T-helper 17 cell (primary cell): ENCODE measurements at regions not wholly inside any gene's neighbourhood (a gene's known extent, or its start where the extent isn't known, plus 50 kb on each side); places are given as distances from the start of the nearest gene placed in this dataset.

Source experiments
- ATAC-seq: fragments of 150-1000 bp; cut with Tn5 transposase; 2 replicates; pipeline ENCODE4 v1.10.0; 2021; ENCODE audit warnings: mild to moderate bottlenecking, moderate library complexity
- DNase-seq, 3 donors: peaks; one replicate each; pipeline versions ENCODE4 v3.0.0 to v3.0.0-alpha.2; 2020 to 2021
- H3K9me3 ChIP-seq: one replicate; pipeline ENCODE4 v1.7.0; 2013; ENCODE audit warnings: low read length, mild to moderate bottlenecking; ENCODE audit not compliant: control insufficient read depth, poor library complexity, severe bottlenecking
- H3K27ac Mint-ChIP-seq: one replicate; pipeline ENCODE4 v1.8.0; 2022; ENCODE audit warnings: mild to moderate bottlenecking, moderate library complexity, mixed read lengths
- H3K27me3 Mint-ChIP-seq: one replicate; pipeline ENCODE4 v1.8.0; 2022; ENCODE audit warnings: mixed read lengths
- H3K36me3 Mint-ChIP-seq: one replicate; pipeline ENCODE4 v1.8.0; 2022; ENCODE audit warnings: low read depth, mixed read lengths
- H3K4me1 Mint-ChIP-seq: one replicate; pipeline ENCODE4 v1.8.0; 2022; ENCODE audit warnings: mild to moderate bottlenecking, mixed read lengths
- H3K4me3 Mint-ChIP-seq: one replicate; pipeline ENCODE4 v1.8.0; 2022; ENCODE audit warnings: mild to moderate bottlenecking, moderate library complexity, mixed read lengths

DNA sequence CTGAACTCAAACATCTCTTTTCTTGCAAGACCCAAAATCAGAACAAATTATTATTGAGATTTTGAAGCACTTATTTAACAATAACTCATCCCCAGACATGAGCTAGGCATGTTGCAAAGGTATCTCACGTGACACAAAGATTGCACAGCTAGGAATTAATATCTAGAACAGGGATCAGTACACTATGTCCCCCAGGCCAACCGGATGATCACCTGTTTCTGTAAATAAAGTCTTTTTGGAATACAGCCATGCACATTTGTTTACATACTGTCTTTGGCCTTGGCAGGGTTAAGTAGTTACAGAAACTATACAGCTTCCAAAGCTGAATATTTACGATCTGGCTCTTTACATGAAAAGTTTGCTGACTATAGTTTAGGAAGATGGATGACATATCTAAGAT lies 287.7 kb downstream of the ACTL7B start:
- Mint-ChIP-seq H3K4me1 (no peaks in the 10 kb centered on the region), H3K27ac (no peak overlapping the region), H3K4me3 (no peak overlapping the region), H3K36me3 (no peaks in the 10 kb centered on the region), H3K27me3 (peaks cover 12% of the 10 kb centered on the region)
- H3K9me3 ChIP-seq, result no peaks in the 10 kb centered on the region
- ATAC-seq (no peak), DNase-seq (no peak)

DNA sequence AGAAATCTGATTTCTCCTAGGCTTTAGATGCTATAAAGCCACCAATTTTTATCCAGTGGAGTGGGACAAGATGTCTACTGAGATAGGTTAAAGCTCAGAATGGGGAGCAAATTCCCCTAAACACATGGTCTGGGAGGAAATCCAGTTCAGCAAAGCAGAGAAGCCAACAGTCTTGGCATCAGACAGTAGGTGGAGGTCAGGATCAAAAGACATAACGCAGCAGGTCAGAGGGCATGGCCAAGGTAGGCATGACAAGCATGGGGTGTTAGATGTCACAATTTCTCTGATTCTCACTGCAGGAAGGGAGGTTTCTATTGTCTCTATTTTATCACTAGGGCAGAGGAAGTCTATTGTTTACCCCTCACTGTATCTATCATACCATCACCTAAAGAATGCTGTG lies 288.2 kb downstream of the ACTL7B start:
- ATAC-seq (no peak), DNase-seq (no peak)
- no peaks in the 10 kb centered on the region for H3K9me3 ChIP-seq
- H3K36me3 Mint-ChIP-seq, result no peaks in the 10 kb centered on the region
- peaks cover 12% of the 10 kb centered on the region for H3K27me3 Mint-ChIP-seq
- no peak overlapping the region for H3K27ac Mint-ChIP-seq
- H3K4me3 Mint-ChIP-seq, result no peak overlapping the region
- no peaks in the 10 kb centered on the region for H3K4me1 Mint-ChIP-seq

DNA sequence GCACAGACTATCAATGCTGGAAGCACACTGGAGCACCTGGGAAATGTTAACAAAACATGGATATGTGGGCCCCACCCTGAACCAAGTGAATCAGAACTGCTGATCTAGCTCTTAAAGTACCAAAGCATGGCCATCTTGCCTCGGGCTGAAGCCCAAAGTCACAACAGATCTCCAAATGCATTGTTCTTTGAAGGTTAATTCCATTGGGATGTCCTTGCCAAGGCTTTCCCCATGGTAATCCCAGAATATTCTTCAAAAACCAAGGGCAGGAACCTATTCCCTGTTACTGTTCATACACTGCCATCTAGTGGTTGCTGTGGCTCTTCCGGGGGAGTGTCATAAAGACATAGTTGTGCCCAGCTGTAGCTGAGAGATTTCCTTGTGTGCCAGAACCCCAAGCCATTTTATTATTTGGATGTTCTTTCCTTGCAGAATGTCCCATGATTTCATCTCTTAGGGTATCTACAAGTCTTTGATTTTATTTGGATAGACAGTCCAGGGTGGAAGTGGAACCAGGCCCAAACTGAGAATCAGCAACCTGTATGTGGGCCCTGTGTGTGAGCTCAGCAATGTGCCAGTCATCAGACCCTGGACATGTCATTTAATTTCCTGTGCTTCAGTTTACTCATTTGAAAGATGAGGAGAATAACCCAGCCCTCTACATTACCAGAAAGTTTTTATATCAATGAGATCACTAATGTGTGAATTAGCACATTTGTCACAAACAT lies 290.0 kb downstream of the ACTL7B start:
- ATAC-seq, result no peak

DNA sequence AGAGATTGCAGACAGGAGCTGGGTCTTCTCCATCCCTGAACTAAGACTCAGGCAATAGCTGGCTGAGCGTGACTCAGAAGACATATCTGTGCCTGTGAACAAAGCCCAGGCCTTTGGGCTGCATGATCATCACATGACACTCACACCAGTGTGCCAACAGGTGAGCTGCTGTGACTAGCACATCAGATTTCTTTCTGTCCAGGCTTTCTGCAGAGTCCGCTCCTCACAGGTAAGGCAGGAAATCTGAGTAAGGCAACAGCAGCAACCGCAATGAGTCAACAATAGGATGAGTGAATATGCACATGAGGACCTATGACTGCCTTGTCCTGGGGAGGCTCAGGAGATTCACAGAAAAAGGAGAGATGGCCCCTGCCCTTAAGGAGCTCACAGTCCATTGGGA lies 293.6 kb downstream of the ACTL7B start:
- Mint-ChIP-seq H3K27me3 (peaks cover 6% of the 10 kb centered on the region), H3K27ac (no peak overlapping the region), H3K4me1 (no peaks in the 10 kb centered on the region), H3K4me3 (no peak overlapping the region), H3K36me3 (no peaks in the 10 kb centered on the region)
- DNase-seq (no peak), ATAC-seq (no peak)
- H3K9me3 ChIP-seq, result no peaks in the 10 kb centered on the region

More for the DNA sequence above, 290.0 kb downstream of the ACTL7B start:
- H3K4me1 Mint-ChIP-seq, result no peaks in the 10 kb centered on the region
- H3K9me3 ChIP-seq, result no peaks in the 10 kb centered on the region
- no peak overlapping the region for H3K4me3 Mint-ChIP-seq
- no peaks in the 10 kb centered on the region for H3K36me3 Mint-ChIP-seq
- no peak overlapping the region for H3K27ac Mint-ChIP-seq
- no peak for DNase-seq
- H3K27me3 Mint-ChIP-seq, result peaks cover 18% of the 10 kb centered on the region

DNA sequence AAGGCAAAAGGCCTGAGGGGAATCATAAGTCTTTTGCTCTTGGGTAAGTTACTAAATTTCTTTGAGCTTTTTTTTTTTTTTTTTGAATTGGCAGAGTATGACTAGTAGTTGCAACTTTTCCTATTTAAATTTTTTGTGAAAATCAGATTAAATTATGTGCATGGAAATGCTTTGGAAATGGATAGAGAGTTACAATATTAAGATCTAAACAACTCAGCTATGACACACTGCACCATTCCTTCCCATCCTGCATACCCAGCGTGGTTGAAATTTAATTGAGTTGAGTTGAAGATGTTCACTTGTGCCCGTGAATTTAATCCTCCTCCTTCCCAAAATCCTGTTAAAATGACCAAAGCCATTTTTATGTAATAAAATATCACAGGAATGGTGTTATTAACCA lies 296.4 kb downstream of the ACTL7B start:
- no peaks in the 10 kb centered on the region for H3K9me3 ChIP-seq
- ATAC-seq, result no peak
- Mint-ChIP-seq H3K4me3 (no peak overlapping the region), H3K27ac (no peak overlapping the region), H3K4me1 (no peaks in the 10 kb centered on the region), H3K36me3 (no peaks in the 10 kb centered on the region), H3K27me3 (peaks cover 6% of the 10 kb centered on the region)
- no peak for DNase-seq

DNA sequence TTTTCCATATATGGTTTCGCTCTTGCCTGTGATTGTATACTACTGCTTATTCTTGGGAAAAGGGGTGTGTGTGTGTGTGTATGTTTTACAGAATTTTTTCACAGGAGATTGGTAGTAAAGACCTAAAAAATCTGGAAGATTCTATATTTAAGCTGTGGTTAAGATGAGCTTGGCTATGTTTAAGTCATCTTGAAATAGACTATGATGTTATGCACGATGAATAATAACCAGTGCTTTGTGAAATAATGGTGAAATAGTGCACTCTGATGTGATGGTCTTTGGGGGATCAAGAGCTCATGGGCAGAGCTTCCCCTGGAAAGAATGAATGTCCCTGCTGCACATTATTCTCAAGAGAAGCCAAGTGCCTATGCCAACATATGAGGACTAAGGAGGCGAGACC lies 301.0 kb downstream of the ACTL7B start:
- Mint-ChIP-seq H3K36me3 (no peaks in the 10 kb centered on the region), H3K27ac (no peak overlapping the region), H3K27me3 (no peaks in the 10 kb centered on the region), H3K4me3 (no peak overlapping the region), H3K4me1 (no peaks in the 10 kb centered on the region)
- H3K9me3 ChIP-seq, result no peaks in the 10 kb centered on the region
- ATAC-seq (no peak), DNase-seq (no peak)

DNA sequence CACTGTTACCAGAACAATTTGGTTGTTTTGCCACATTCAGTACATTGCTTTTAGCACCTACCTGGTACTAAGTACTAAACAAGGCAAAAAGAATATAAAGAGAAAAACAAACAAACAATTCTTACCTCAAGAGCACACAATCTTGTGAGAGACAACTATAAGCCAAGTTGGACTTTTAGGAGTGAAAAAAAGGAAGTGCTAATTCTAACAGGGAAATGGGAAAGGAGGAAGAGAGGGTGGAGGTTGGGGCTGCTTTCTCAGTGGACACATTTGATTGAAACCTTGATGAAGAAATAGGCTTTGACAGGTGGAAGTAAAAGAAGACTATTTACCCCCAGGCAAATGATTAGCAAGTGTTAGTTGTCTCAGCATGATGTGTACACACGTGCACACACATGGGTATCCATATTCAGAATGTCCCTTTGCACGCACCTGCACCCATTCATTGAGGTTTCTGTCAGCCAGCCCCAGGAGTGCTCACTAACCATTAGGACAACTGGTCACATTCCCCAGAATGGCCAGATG lies 302.6 kb downstream of the ACTL7B start:
- Mint-ChIP-seq H3K4me3 (no peak overlapping the region), H3K4me1 (no peaks in the 10 kb centered on the region), H3K27ac (no peak overlapping the region), H3K36me3 (no peaks in the 10 kb centered on the region), H3K27me3 (no peaks in the 10 kb centered on the region)
- no peaks in the 10 kb centered on the region for H3K9me3 ChIP-seq
- DNase-seq (no peak), ATAC-seq (no peak)

DNA sequence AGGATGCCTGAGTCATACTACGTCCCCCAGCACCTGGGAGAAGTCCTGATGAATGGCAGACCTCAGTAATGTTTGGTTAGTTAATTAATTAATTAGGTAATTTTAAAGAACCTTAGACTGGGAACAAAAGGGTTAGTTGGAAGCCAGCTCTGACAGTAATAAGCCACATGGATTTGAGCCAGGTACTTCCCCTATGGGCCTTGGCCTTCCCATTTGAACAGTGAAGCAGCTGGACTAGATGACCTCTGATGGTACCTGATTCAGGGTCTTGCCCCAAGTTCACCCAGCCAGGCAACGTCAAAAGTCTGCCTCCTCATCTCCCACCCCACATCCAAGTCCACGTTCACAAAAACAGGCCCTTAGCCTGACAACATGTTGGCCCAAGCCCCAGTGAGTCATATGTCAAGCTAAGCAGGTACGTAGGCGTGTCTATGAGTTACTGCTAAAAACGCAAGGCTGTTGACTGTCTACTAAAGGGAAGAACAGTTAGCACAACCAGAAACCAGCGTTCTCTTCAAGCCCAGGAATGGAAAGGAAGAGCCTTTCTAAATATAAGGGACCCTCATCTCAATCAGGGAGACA lies 303.2 kb downstream of the ACTL7B start:
- Mint-ChIP-seq H3K4me3 (no peak overlapping the region), H3K4me1 (no peaks in the 10 kb centered on the region), H3K27ac (no peak overlapping the region), H3K36me3 (no peaks in the 10 kb centered on the region), H3K27me3 (no peaks in the 10 kb centered on the region)
- H3K9me3 ChIP-seq, result no peaks in the 10 kb centered on the region
- ATAC-seq (no peak), DNase-seq (no peak)

DNA sequence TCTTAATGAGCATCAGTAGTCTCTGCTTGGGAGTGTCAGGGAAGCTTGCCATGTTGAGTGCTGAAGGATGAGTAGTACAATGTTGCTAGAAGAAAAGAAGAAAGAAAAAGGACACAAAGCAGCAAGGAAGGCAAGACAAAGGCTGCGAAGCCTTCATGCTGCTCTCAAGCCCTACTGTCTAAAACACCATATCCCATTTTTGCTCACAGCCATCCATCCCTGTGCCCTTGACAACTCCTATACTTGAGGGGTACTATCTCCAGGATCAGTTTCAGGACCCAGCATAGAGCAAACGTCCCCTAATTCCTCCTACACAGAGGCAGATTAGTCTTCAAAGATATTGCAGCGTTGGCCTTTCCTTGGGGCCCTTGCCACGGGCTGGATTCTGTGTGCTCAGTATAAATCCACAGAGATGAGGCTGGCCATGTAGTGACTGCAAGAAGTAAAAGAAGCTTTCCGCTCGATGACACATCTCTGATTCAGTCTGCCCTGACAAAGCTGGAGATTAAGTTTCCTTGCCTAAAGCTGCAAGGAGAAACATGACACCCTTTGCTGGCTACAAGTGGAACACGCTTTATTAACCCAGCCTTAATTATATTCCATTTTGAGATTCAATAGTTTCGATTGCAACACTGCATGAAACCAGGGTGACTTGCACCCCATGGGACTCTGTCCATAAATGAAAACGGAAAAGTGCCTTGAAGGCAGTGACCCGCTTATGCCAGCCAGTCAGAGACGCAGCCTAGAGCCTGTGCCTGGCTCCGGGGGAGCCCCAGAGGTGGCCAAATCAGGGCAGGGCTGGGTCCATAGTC lies 304.6 kb downstream of the ACTL7B start:
- Mint-ChIP-seq H3K27ac (no peak overlapping the region), H3K4me1 (no peaks in the 10 kb centered on the region), H3K36me3 (no peaks in the 10 kb centered on the region), H3K27me3 (no peaks in the 10 kb centered on the region), H3K4me3 (no peak overlapping the region)
- DNase-seq, result no peak
- ATAC-seq, result no peak
- no peaks in the 10 kb centered on the region for H3K9me3 ChIP-seq

DNA sequence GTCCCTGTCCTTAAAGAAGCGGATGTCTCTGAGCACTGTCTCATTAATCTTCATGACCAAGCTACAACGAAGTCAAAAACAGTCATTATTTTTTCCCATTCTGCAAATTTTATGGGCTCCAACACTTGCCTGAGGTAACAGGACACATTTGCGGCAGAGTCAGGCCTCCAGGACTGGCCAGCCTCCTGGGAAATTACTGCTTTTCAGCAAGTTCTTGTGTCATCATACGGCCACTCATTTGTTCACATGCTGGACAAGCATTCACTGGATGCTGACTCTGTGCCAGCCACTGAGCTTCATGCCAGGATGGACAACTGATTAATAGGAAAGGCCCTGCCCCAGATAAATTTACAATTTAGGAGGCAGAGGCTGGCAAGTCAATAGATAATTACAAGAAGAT lies 305.7 kb downstream of the ACTL7B start:
- Mint-ChIP-seq H3K4me1 (no peaks in the 10 kb centered on the region), H3K36me3 (no peaks in the 10 kb centered on the region), H3K27ac (no peak overlapping the region), H3K4me3 (no peak overlapping the region), H3K27me3 (no peaks in the 10 kb centered on the region)
- DNase-seq, result no peak
- H3K9me3 ChIP-seq, result no peaks in the 10 kb centered on the region
- no peak for ATAC-seq

DNA sequence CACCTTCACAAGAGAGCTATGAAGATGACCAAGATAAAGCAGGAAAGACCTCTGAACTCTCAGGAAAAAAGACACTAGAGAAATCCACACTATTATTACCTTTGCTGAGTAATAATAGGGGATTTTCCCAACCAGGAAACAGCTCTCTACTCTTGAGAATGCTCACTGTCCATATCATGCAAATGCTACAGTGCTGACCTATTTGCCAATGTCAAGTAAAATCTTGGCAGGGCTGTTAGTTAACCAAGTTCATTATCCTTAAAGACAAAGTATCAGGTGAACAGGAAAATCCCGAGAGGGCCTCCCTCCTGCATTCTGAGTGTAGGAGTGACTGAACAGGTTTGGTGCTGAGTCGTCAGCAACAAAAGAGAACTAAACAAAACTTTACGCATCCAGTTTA lies 306.6 kb downstream of the ACTL7B start:
- Mint-ChIP-seq H3K36me3 (no peaks in the 10 kb centered on the region), H3K4me1 (no peaks in the 10 kb centered on the region), H3K4me3 (no peak overlapping the region), H3K27me3 (no peaks in the 10 kb centered on the region), H3K27ac (no peak overlapping the region)
- ATAC-seq (no peak), DNase-seq (no peak)
- no peaks in the 10 kb centered on the region for H3K9me3 ChIP-seq

DNA sequence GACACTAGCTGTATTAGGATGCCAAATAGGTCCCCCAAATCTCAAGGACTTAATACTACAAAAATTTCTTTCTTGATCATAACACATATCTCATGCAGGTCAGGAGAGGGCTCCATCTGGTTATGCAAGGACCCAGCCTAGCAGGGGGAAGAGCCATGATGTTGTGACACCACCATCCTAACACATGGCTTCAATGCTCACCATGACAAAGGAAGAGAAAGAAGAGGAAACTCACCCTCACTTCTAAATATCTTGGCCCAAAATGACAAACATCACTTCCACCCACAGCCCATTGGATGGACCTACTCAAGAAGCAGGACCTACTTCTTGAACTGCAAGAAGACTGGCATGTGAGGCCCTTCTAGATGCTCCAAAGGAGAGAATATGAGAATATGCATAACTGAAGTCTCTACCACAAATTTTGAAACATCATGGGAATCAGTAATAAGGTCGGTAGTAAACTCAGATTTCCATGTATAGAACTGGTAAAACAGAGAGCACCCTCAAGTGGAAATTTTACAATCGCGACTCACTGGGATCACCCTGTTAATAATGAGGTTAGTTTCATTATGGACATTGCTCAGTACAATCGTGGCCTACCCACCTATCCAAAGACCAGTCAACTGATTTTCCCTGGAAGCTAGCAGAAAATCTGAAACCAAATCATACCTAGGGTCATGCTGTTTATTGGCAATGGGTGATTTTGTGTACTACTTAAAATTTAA lies 308.2 kb downstream of the ACTL7B start:
- H3K36me3 Mint-ChIP-seq, result no peaks in the 10 kb centered on the region
- no peak overlapping the region for H3K27ac Mint-ChIP-seq

DNA sequence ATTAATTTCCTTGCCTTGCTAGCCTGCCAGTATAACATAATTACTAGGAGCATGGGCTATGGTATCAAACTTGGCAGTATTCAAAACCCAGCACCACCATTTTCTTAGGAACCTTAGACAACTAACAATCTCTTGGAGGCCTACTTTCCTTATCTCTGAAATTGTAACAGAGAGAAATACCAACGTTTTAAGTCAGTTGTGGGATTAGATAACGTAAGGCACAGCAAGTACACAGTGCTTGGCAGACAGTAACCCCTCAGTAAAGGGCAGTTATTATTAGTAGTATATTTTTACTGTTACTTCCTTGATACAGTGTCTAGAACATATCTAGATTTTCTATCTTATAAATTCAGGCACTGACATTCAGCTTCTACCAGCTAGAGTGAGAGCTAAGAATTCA lies 309.6 kb downstream of the ACTL7B start:
- no peak for DNase-seq
- Mint-ChIP-seq H3K36me3 (no peaks in the 10 kb centered on the region), H3K4me1 (no peaks in the 10 kb centered on the region), H3K27me3 (no peaks in the 10 kb centered on the region), H3K27ac (no peak overlapping the region), H3K4me3 (no peak overlapping the region)
- no peak for ATAC-seq
- H3K9me3 ChIP-seq, result no peaks in the 10 kb centered on the region

More for the DNA sequence above, 308.2 kb downstream of the ACTL7B start:
- no peaks in the 10 kb centered on the region for H3K27me3 Mint-ChIP-seq
- H3K4me3 Mint-ChIP-seq, result no peak overlapping the region
- no peak for DNase-seq
- no peak for ATAC-seq
- no peaks in the 10 kb centered on the region for H3K4me1 Mint-ChIP-seq
- H3K9me3 ChIP-seq, result no peaks in the 10 kb centered on the region
